ENCODE measurements at regions not wholly inside any gene's neighbourhood (a gene's known extent, or its start where the extent isn't known, plus 50 kb on each side); places are given as distances from the start of the nearest gene placed in this dataset.
"Not testable (repeated sequence)": the region's sequence is repeated elsewhere in the genome, so short reads cannot be mapped to it uniquely, and the experiment has no call there.

GRCh38 chr13:89455225-89455624 is 1784.1 kb downstream of the SLITRK5 start:
- Histone ChIP-seq H3K4me1 (ENCODE audit: control insufficient read depth, insufficient read depth, low read length, poor library complexity, severe bottlenecking) (no peaks in the 10 kb centered on the region), H3K36me3 (ENCODE audit: control insufficient read depth, insufficient read depth, low read length) (no peaks in the 10 kb centered on the region), H3K4me3 (ENCODE audit: low read depth, low read length) (no peak overlapping the region), H3K27me3 (ENCODE audit: control insufficient read depth, insufficient read depth, low read length) (no peaks in the 10 kb centered on the region), H3K9me3 (ENCODE audit: control insufficient read depth in 2 of 2, low read length in 2 of 2) (peaks cover 2 to 3% of the 10 kb centered on the region in 2 experiments), H3K27ac (ENCODE audit: insufficient read depth, low read length, poor library complexity, severe bottlenecking) (no peak overlapping the region)
- H3K4me1 Mint-ChIP-seq, result no peaks in the 10 kb centered on the region
- ATAC-seq (ENCODE audit: low read depth in 2 of 2) (no peak), DNase-seq (no peak)
- H3K4me3 Mint-ChIP-seq, result no peak overlapping the region
- peaks cover 4 to 30% (median 10%) of the 10 kb centered on the region in 7 donors for H3K9me3 Mint-ChIP-seq
- no peaks in the 10 kb centered on the region for H3K36me3 Mint-ChIP-seq
- H3K27ac Mint-ChIP-seq, result no peak overlapping the region
- H3K27me3 Mint-ChIP-seq, result no peaks in the 10 kb centered on the region

GRCh38 chr13:89455741-89456140 is 1784.6 kb downstream of the SLITRK5 start:
- Mint-ChIP-seq H3K4me3 (no peak overlapping the region), H3K36me3 (no peaks in the 10 kb centered on the region), H3K27me3 (no peaks in the 10 kb centered on the region), H3K27ac (no peak overlapping the region), H3K9me3 (peaks cover 4 to 31% (median 9%) of the 10 kb centered on the region in 7 donors), H3K4me1 (no peaks in the 10 kb centered on the region)
- H3K4me1 ChIP-seq (ENCODE audit: control insufficient read depth, insufficient read depth, low read length, poor library complexity, severe bottlenecking), result no peaks in the 10 kb centered on the region
- H3K27me3 ChIP-seq (ENCODE audit: control insufficient read depth, insufficient read depth, low read length), result no peaks in the 10 kb centered on the region
- H3K4me3 ChIP-seq (ENCODE audit: low read depth, low read length), result no peak overlapping the region
- peaks cover 2 to 3% of the 10 kb centered on the region in 2 experiments for H3K9me3 ChIP-seq (ENCODE audit: control insufficient read depth in 2 of 2, low read length in 2 of 2)
- H3K27ac ChIP-seq (ENCODE audit: insufficient read depth, low read length, poor library complexity, severe bottlenecking), result no peak overlapping the region
- ATAC-seq (ENCODE audit: low read depth in 2 of 2), result no peak
- DNase-seq, result no peak
- no peaks in the 10 kb centered on the region for H3K36me3 ChIP-seq (ENCODE audit: control insufficient read depth, insufficient read depth, low read length)

GRCh38 chr13:89457977-89458376 is 1786.8 kb downstream of the SLITRK5 start:
- Mint-ChIP-seq H3K27ac (no peak overlapping the region), H3K4me3 (no peak overlapping the region), H3K36me3 (no peaks in the 10 kb centered on the region), H3K4me1 (no peaks in the 10 kb centered on the region), H3K27me3 (no peaks in the 10 kb centered on the region), H3K9me3 (peaks cover 0 to 32% (median 7%) of the 10 kb centered on the region in 7 donors)
- DNase-seq (no peak), ATAC-seq (ENCODE audit: low read depth in 2 of 2) (no peak)
- Histone ChIP-seq H3K27me3 (ENCODE audit: control insufficient read depth, insufficient read depth, low read length) (no peaks in the 10 kb centered on the region), H3K4me1 (ENCODE audit: control insufficient read depth, insufficient read depth, low read length, poor library complexity, severe bottlenecking) (no peaks in the 10 kb centered on the region), H3K36me3 (ENCODE audit: control insufficient read depth, insufficient read depth, low read length) (no peaks in the 10 kb centered on the region), H3K9me3 (ENCODE audit: control insufficient read depth in 2 of 2, low read length in 2 of 2) (peaks cover 2 to 9% of the 10 kb centered on the region in 2 experiments), H3K27ac (ENCODE audit: insufficient read depth, low read length, poor library complexity, severe bottlenecking) (no peak overlapping the region), H3K4me3 (ENCODE audit: low read depth, low read length) (no peak overlapping the region)

GRCh38 chr13:89458456-89458855 is 1787.3 kb downstream of the SLITRK5 start:
- Mint-ChIP-seq H3K27ac (no peak overlapping the region), H3K4me1 (no peaks in the 10 kb centered on the region), H3K27me3 (no peaks in the 10 kb centered on the region), H3K9me3 (peaks cover 0 to 32% (median 7%) of the 10 kb centered on the region in 7 donors), H3K36me3 (no peaks in the 10 kb centered on the region), H3K4me3 (no peak overlapping the region)
- H3K4me1 ChIP-seq (ENCODE audit: control insufficient read depth, insufficient read depth, low read length, poor library complexity, severe bottlenecking), result no peaks in the 10 kb centered on the region
- no peak overlapping the region for H3K4me3 ChIP-seq (ENCODE audit: low read depth, low read length)
- peaks cover 2 to 8% of the 10 kb centered on the region in 2 experiments for H3K9me3 ChIP-seq (ENCODE audit: control insufficient read depth in 2 of 2, low read length in 2 of 2)
- DNase-seq, result no peak
- no peak for ATAC-seq (ENCODE audit: low read depth in 2 of 2)
- no peak overlapping the region for H3K27ac ChIP-seq (ENCODE audit: insufficient read depth, low read length, poor library complexity, severe bottlenecking)
- H3K36me3 ChIP-seq (ENCODE audit: control insufficient read depth, insufficient read depth, low read length), result no peaks in the 10 kb centered on the region
- H3K27me3 ChIP-seq (ENCODE audit: control insufficient read depth, insufficient read depth, low read length), result no peaks in the 10 kb centered on the region

GRCh38 chr13:89460895-89461294 is 1789.7 kb downstream of the SLITRK5 start:
- not testable (repeated sequence) for H3K27ac Mint-ChIP-seq; H3K27ac ChIP-seq (ENCODE audit: insufficient read depth, low read length, poor library complexity, severe bottlenecking); H3K9me3 ChIP-seq (ENCODE audit: control insufficient read depth in 2 of 2, low read length in 2 of 2); H3K27me3 ChIP-seq (ENCODE audit: control insufficient read depth, insufficient read depth, low read length); H3K36me3 Mint-ChIP-seq; H3K4me1 ChIP-seq (ENCODE audit: control insufficient read depth, insufficient read depth, low read length, poor library complexity, severe bottlenecking); H3K4me3 ChIP-seq (ENCODE audit: low read depth, low read length); H3K36me3 ChIP-seq (ENCODE audit: control insufficient read depth, insufficient read depth, low read length); ATAC-seq (ENCODE audit: low read depth in 2 of 2); H3K4me1 Mint-ChIP-seq; H3K27me3 Mint-ChIP-seq; DNase-seq; H3K4me3 Mint-ChIP-seq
- H3K9me3 Mint-ChIP-seq, result peaks cover 3 to 24% (median 10%) of the 10 kb centered on the region in 7 donors

GRCh38 chr13:89465366-89465765 is 1794.2 kb downstream of the SLITRK5 start:
- no peaks in the 10 kb centered on the region for H3K4me1 ChIP-seq (ENCODE audit: control insufficient read depth, insufficient read depth, low read length, poor library complexity, severe bottlenecking)
- H3K36me3 ChIP-seq (ENCODE audit: control insufficient read depth, insufficient read depth, low read length), result no peaks in the 10 kb centered on the region
- no peak overlapping the region for H3K27ac Mint-ChIP-seq
- H3K36me3 Mint-ChIP-seq, result no peaks in the 10 kb centered on the region
- DNase-seq (no peak), ATAC-seq (ENCODE audit: low read depth in 2 of 2) (no peak)
- H3K4me1 Mint-ChIP-seq, result no peaks in the 10 kb centered on the region
- no peak overlapping the region for H3K4me3 Mint-ChIP-seq
- H3K27ac ChIP-seq (ENCODE audit: insufficient read depth, low read length, poor library complexity, severe bottlenecking), result no peak overlapping the region
- H3K9me3 Mint-ChIP-seq, result peaks cover 3 to 15% (median 8%) of the 10 kb centered on the region in 7 donors
- H3K27me3 Mint-ChIP-seq, result no peaks in the 10 kb centered on the region
- peaks cover 0 to 5% of the 10 kb centered on the region in 2 experiments for H3K9me3 ChIP-seq (ENCODE audit: control insufficient read depth in 2 of 2, low read length in 2 of 2)
- H3K27me3 ChIP-seq (ENCODE audit: control insufficient read depth, insufficient read depth, low read length), result no peaks in the 10 kb centered on the region
- no peak overlapping the region for H3K4me3 ChIP-seq (ENCODE audit: low read depth, low read length)

- H3K9me3 Mint-ChIP-seq, result peaks cover 5 to 23% (median 10%) of the 10 kb centered on the region in 7 donors
- H3K4me1 ChIP-seq (ENCODE audit: control insufficient read depth, insufficient read depth, low read length, poor library complexity, severe bottlenecking), result no peaks in the 10 kb centered on the region
- H3K36me3 Mint-ChIP-seq, result no peaks in the 10 kb centered on the region
- H3K27me3 Mint-ChIP-seq, result no peaks in the 10 kb centered on the region
- H3K36me3 ChIP-seq (ENCODE audit: control insufficient read depth, insufficient read depth, low read length), result no peaks in the 10 kb centered on the region
- DNase-seq (no peak), ATAC-seq (ENCODE audit: low read depth in 2 of 2) (no peak)
- H3K4me3 Mint-ChIP-seq, result no peak overlapping the region
- H3K27ac ChIP-seq (ENCODE audit: insufficient read depth, low read length, poor library complexity, severe bottlenecking), result no peak overlapping the region
- no peak overlapping the region for H3K4me3 ChIP-seq (ENCODE audit: low read depth, low read length)
- H3K27ac Mint-ChIP-seq, result no peak overlapping the region
- no peaks in the 10 kb centered on the region for H3K9me3 ChIP-seq (ENCODE audit: control insufficient read depth in 2 of 2, low read length in 2 of 2)
- H3K27me3 ChIP-seq (ENCODE audit: control insufficient read depth, insufficient read depth, low read length), result no peaks in the 10 kb centered on the region
- no peaks in the 10 kb centered on the region for H3K4me1 Mint-ChIP-seq
Observed at GRCh38 chr13:89468081-89468480, 1796.9 kb downstream of the SLITRK5 start.

- Histone ChIP-seq H3K4me3 (ENCODE audit: low read depth, low read length) (no peak overlapping the region), H3K27ac (ENCODE audit: insufficient read depth, low read length, poor library complexity, severe bottlenecking) (no peak overlapping the region), H3K4me1 (ENCODE audit: control insufficient read depth, insufficient read depth, low read length, poor library complexity, severe bottlenecking) (no peaks in the 10 kb centered on the region), H3K27me3 (ENCODE audit: control insufficient read depth, insufficient read depth, low read length) (no peaks in the 10 kb centered on the region), H3K36me3 (ENCODE audit: control insufficient read depth, insufficient read depth, low read length) (no peaks in the 10 kb centered on the region), H3K9me3 (ENCODE audit: control insufficient read depth in 2 of 2, low read length in 2 of 2) (peaks cover 3 to 6% of the 10 kb centered on the region in 2 experiments)
- no peak for DNase-seq
- Mint-ChIP-seq H3K4me3 (no peak overlapping the region), H3K27ac (no peak overlapping the region), H3K9me3 (peaks cover 3 to 41% (median 11%) of the 10 kb centered on the region in 7 donors), H3K4me1 (no peaks in the 10 kb centered on the region), H3K36me3 (no peaks in the 10 kb centered on the region), H3K27me3 (no peaks in the 10 kb centered on the region)
- no peak for ATAC-seq (ENCODE audit: low read depth in 2 of 2)
Observed at GRCh38 chr13:89470901-89471300, 1799.7 kb downstream of the SLITRK5 start.

All from CD4-positive, CD25-positive, alpha-beta regulatory T cell (primary cell).